ENCODE measurements at regions not wholly inside any gene's neighbourhood (a gene's known extent, or its start where the extent isn't known, plus 50 kb on each side); places are given as distances from the start of the nearest gene placed in this dataset.

GRCh38 chr22:49426098-49426497, 401.6 kb downstream of the BRD1 start:
- DNase-seq (ENCODE audit: low spot score) (no peak), ATAC-seq (no peak)
- no peak for TF ChIP-seq EZH2phosphoT487 (IDR thresholded peaks at IDR 0.05; ENCODE audit: unreplicated experiment)
- TF ChIP-seq ZNF462 (CRISPR knock-in tag; IDR thresholded peaks at IDR 0.05) = no peak
- TF ChIP-seq ETS1 (IDR thresholded peaks at IDR 0.05) = no peak
- TF ChIP-seq STAT1 (IDR thresholded peaks at IDR 0.05; ENCODE audit: unreplicated experiment) = no peak
- TF ChIP-seq POLR2AphosphoS5 (IDR thresholded peaks at IDR 0.05; ENCODE audit: low read depth) = no peak
- no peak for TF ChIP-seq CTCF (conservative IDR thresholded peaks at IDR 0.05; ENCODE audit: low read depth in 2 of 2)
- no peak for TF ChIP-seq CREB1 (CRISPR knock-in tag; IDR thresholded peaks at IDR 0.05; ENCODE audit: low read depth)
- no peak for TF ChIP-seq EZH2 (IDR thresholded peaks at IDR 0.05; ENCODE audit: low read depth, unreplicated experiment)
- TF ChIP-seq ZNF114 (CRISPR knock-in tag; IDR thresholded peaks at IDR 0.05) = no peak
- TF ChIP-seq ZNF331 (CRISPR knock-in tag; IDR thresholded peaks at IDR 0.05; ENCODE audit: low read depth) = no peak
- TF ChIP-seq NANOG (IDR thresholded peaks at IDR 0.05; ENCODE audit: borderline replicate concordance) = no peak
- TF ChIP-seq REST (IDR thresholded peaks at IDR 0.05; ENCODE audit: unreplicated experiment) = no peak
- TF ChIP-seq JUNB (IDR thresholded peaks at IDR 0.05; ENCODE audit: unreplicated experiment) = no peak
- Histone ChIP-seq H3K4me3 (no peak overlapping the region), H3K4me2 (no peak overlapping the region), H3K9me2 (ENCODE audit: insufficient read depth) (no peaks in the 10 kb centered on the region), H4K20me1 (replicated peaks; ENCODE audit: insufficient read depth) (no peaks in the 10 kb centered on the region), H3F3A (replicated peaks; ENCODE audit: low read depth) (no peaks in the 10 kb centered on the region), H3K27me3 (ENCODE audit: insufficient read depth) (no peaks in the 10 kb centered on the region), H3K36me3 (ENCODE audit: insufficient read depth) (no peaks in the 10 kb centered on the region), H3K27ac (ENCODE audit: low read depth) (no peak overlapping the region), H3K4me1 (ENCODE audit: insufficient read depth) (no peaks in the 10 kb centered on the region), H3K79me2 (replicated peaks; ENCODE audit: insufficient read depth) (no peaks in the 10 kb centered on the region), H2AFZ (no peak overlapping the region)
- Mint-ChIP-seq H3K36me3 (ENCODE audit: low read depth) (no peaks in the 10 kb centered on the region), H3K9me3 (no peaks in the 10 kb centered on the region), H3K4me1 (no peaks in the 10 kb centered on the region; the same call in 2 of the 3 replicates), H3K27ac (no peak overlapping the region), H3K27me3 (ENCODE audit: insufficient read depth, low read depth, poor library complexity) (no peaks in the 10 kb centered on the region), H3K4me3 (no peak overlapping the region)

Data from GM23338 (cell line).